ENCODE measurements at regions not wholly inside any gene's neighbourhood (a gene's known extent, or its start where the extent isn't known, plus 50 kb on each side); places are given as distances from the start of the nearest gene placed in this dataset.

- peaks cover 3 to 47% of the 10 kb centered on the region in 2 experiments; a peak in 4 of 5 replicates for H3K27me3 ChIP-seq (ENCODE audit: control insufficient read depth in 2 of 2, insufficient read depth in 2 of 2, low read length in 2 of 2)
- BruUV-seq (replicated peaks): no TSS peak
Observed at GRCh38 chr3:14600075-14600474, 51.5 kb upstream of the CCDC174 start.

GRCh38 chr3:14600856-14601610, 50.5 kb upstream of the CCDC174 start:
- H3K9me3 ChIP-seq (replicated peaks; ENCODE audit: control insufficient read depth, insufficient read depth, low read depth, low read length): no peaks in the 10 kb centered on the region
- in situ Hi-C loops (cut with MboI) (no loop called here), intact Hi-C loops (cut with micrococcal nuclease) (no loop called here)
- no peak for TF ChIP-seq SRSF7 (optimal IDR thresholded peaks at IDR 0.05; ENCODE audit: low read depth, low read length)
- no peak for TF ChIP-seq ZSCAN32 (CRISPR knock-in tag; IDR thresholded peaks at IDR 0.05)
- no peak for TF ChIP-seq SMARCA4 (IDR thresholded peaks at IDR 0.05)
- no peak for TF ChIP-seq JUND (IDR thresholded peaks at IDR 0.05; ENCODE audit: borderline replicate concordance, low read depth, low read length)
- no peak for TF ChIP-seq JUND (tag; IDR thresholded peaks at IDR 0.05; ENCODE audit: borderline replicate concordance, low read depth, low read length)
- no peak for TF ChIP-seq GTF3C2 (IDR thresholded peaks at IDR 0.05; ENCODE audit: borderline replicate concordance, extremely low read depth, insufficient read length)
- no peak for TF ChIP-seq ATF7 (IDR thresholded peaks at IDR 0.05)
- TF ChIP-seq TCFL5 (CRISPR knock-in tag; conservative IDR thresholded peaks at IDR 0.05): no peak
- TF ChIP-seq CEBPB (tag; IDR thresholded peaks at IDR 0.05): no peak
- TF ChIP-seq SMARCE1 (IDR thresholded peaks at IDR 0.05): no peak
- TF ChIP-seq SP1 (CRISPR knock-in tag; IDR thresholded peaks at IDR 0.05): no peak
- H3K27ac ChIP-seq (ENCODE audit: extremely low read depth, low read depth, low read length): no peak overlapping the region
- H3K27me3 ChIP-seq (ENCODE audit: control insufficient read depth in 2 of 2, insufficient read depth in 2 of 2, low read length in 2 of 2): peaks cover 3 to 46% of the 10 kb centered on the region in 2 experiments; a peak in 4 of 5 replicates
- H3K79me2 ChIP-seq (ENCODE audit: control insufficient read depth, insufficient read depth, low read length): no peaks in the 10 kb centered on the region
- no peaks in the 10 kb centered on the region for H3K9me1 ChIP-seq (ENCODE audit: control insufficient read depth, insufficient read depth, low read length)
- H3K4me3 ChIP-seq: no peak overlapping the region
- ATAC-seq (no peak), FAIRE-seq (no peak), DNase-seq (ENCODE audit: extremely low read depth in 1 of 4, low spot score in 3 of 4) (no peak)
- CTCF ChIA-PET (ENCODE audit: low intra/inter-chr PET ratio): no interaction called here
- no peak overlapping the region for H3K4me2 ChIP-seq (ENCODE audit: insufficient read depth, low read length)
- 0% methylated on average over 10 of the region's 10 CpGs for WGBS (ENCODE audit: insufficient coverage, low coverage, missing lambda C conversion rate)
- H2AFZ ChIP-seq (ENCODE audit: low read depth, low read length): no peak overlapping the region
- peaks cover 9% of the 10 kb centered on the region for H4K20me1 ChIP-seq (replicated peaks; ENCODE audit: control insufficient read depth, insufficient read depth, low read length)
- peaks cover 0 to 13% of the 10 kb centered on the region in 2 experiments; a peak in 2 of 5 replicates for H3K4me1 ChIP-seq (replicated peaks in 1 of 2; ENCODE audit: control insufficient read depth in 2 of 2, insufficient read depth in 2 of 2, low read length in 2 of 2)
- BruUV-seq (replicated peaks): no TSS peak
- H3K36me3 ChIP-seq (ENCODE audit: control insufficient read depth, insufficient read depth, low read length): no peaks in the 10 kb centered on the region
- no peak overlapping the region for H3K9ac ChIP-seq (ENCODE audit: insufficient read depth in 1 of 2, low read depth in 2 of 2, low read length in 2 of 2)
- POLR2A ChIA-PET: no interaction called here

More at GRCh38 chr3:14600075-14600474, 51.5 kb upstream of the CCDC174 start:
- no peak overlapping the region for H3K9ac ChIP-seq (ENCODE audit: insufficient read depth in 1 of 2, low read depth in 2 of 2, low read length in 2 of 2)
- ATAC-seq (no peak), DNase-seq (ENCODE audit: extremely low read depth in 1 of 4, low spot score in 3 of 4) (no peak), FAIRE-seq (no peak)
- no peaks in the 10 kb centered on the region for H3K79me2 ChIP-seq (ENCODE audit: control insufficient read depth, insufficient read depth, low read length)
- intact Hi-C loops (cut with micrococcal nuclease) (no loop called here), in situ Hi-C loops (cut with MboI) (no loop called here)
- peaks cover 9% of the 10 kb centered on the region for H4K20me1 ChIP-seq (replicated peaks; ENCODE audit: control insufficient read depth, insufficient read depth, low read length)
- TF ChIP-seq KLF1 (tag; IDR thresholded peaks at IDR 0.05): no peak
- H3K4me1 ChIP-seq (replicated peaks in 1 of 2; ENCODE audit: control insufficient read depth in 2 of 2, insufficient read depth in 2 of 2, low read length in 2 of 2): peaks cover 0 to 13% of the 10 kb centered on the region in 2 experiments; a peak in 2 of 5 replicates
- H3K9me1 ChIP-seq (ENCODE audit: control insufficient read depth, insufficient read depth, low read length): no peaks in the 10 kb centered on the region
- H3K36me3 ChIP-seq (ENCODE audit: control insufficient read depth, insufficient read depth, low read length): no peaks in the 10 kb centered on the region
- no peak overlapping the region for H3K4me3 ChIP-seq
- H3K9me3 ChIP-seq (replicated peaks; ENCODE audit: control insufficient read depth, insufficient read depth, low read depth, low read length): no peaks in the 10 kb centered on the region
- no peak overlapping the region for H2AFZ ChIP-seq (ENCODE audit: low read depth, low read length)
- POLR2A ChIA-PET: interaction anchor here (0.6 kb wide), 2 partner anchors 28 to 35 kb away, joined by 3 to 4 read pairs; no protein-coding TSS in a partner anchor
- WGBS (ENCODE audit: insufficient coverage, low coverage, missing lambda C conversion rate): 0% methylated on average over 4 of the region's 4 CpGs
- no peak overlapping the region for H3K27ac ChIP-seq (ENCODE audit: extremely low read depth, low read depth, low read length)
- no peak overlapping the region for H3K4me2 ChIP-seq (ENCODE audit: insufficient read depth, low read length)
- CTCF ChIA-PET (ENCODE audit: low intra/inter-chr PET ratio): no interaction called here

All from K562 (cell line).